Nucleus accumbens (tissue), 56 donors: ENCODE measurements at regions not wholly inside any gene's neighbourhood (a gene's known extent, or its start where the extent isn't known, plus 50 kb on each side); places are given as distances from the start of the nearest gene placed in this dataset.
"Not testable (repeated sequence)": the region's sequence is repeated elsewhere in the genome, so short reads cannot be mapped to it uniquely, and the experiment has no call there.

Experiments
- DNase-seq, 56 donors: peaks; one replicate each; lab custom pipeline; 2025; lab: John Stamatoyannopoulos, UW

GRCh38 chr4:18105030-18106011, 83.8 kb upstream of the LCORL start:
- no peak for DNase-seq

DNA sequence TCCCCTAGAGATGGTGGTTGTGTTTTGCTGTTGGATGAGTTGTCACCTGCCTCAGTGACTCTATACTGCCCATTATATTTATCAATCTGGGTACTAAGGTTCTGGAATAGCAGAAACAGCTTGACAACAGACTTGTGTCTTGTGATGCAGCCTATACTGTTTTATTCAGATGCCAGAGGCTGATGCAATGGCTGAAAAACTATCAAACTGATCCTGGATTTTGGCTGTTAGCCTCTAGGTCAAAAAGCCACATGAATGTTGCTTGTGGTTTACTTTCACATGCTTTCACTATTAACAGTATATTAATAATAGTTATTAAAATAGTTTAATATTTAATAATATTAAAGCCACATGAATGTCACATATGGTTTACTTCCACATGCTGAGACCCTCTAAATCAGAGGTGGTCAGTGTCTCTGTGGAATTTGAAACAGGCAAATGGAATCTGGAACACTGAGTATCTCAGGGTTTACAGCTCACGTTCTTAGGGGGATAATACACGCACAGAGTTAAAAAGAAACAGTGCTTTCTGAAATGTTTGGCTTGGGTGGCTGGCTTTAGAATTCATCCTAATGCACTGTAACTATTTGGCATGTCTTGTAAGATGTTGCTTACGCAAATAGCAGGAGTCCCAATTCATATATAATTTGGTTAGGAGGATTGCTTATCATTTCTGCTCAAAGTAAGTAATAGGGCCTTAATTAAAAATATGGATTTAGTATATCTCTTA, 82.5 kb upstream of the LCORL start:
- DNase-seq = no peak

DNA sequence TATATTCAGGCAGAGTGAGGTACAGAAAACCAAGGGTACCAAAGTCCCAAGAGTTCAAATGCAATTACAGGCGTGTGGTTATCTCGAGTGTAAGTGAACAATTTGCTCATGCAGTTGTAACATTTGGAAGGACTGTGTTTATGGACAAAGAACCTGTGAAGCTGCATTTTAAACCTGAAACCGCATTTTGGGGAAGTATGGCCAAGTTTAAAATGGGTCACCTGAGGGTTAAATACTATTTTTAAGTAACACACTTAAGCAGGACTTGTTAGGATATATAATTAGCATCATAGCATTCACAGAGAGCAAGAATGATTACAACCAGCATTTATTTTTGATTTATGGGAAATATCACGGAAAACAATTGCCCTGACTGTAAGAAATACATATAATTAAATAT, 79.1 kb upstream of the LCORL start:
- no peak for DNase-seq

- DNase-seq = not testable (repeated sequence)
These were observed 68.9 kb upstream of the LCORL start for GRCh38 chr4:18090447-18090846.

GRCh38 chr4:18082236-18082635, 60.7 kb upstream of the LCORL start:
- DNase-seq = no peak

DNA sequence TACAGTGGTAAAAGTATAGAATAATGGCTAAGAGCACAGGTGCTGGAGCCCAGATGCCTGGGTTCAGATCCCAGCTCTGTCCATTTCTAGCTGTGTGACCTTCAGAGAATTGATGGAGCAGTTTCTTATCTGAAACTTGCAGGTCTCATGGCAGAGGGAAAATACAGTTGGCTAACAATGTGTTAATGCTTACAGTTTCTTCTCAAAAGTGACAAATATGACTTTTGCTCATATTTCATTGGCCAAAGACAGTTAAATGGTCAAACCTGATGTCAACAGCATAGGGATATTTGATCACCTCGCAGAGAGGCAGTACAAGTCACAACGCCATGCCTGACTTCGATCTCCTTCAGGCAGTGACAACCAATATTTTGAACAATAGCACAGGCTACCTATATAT, 60.2 kb upstream of the LCORL start:
- no peak for DNase-seq

DNA sequence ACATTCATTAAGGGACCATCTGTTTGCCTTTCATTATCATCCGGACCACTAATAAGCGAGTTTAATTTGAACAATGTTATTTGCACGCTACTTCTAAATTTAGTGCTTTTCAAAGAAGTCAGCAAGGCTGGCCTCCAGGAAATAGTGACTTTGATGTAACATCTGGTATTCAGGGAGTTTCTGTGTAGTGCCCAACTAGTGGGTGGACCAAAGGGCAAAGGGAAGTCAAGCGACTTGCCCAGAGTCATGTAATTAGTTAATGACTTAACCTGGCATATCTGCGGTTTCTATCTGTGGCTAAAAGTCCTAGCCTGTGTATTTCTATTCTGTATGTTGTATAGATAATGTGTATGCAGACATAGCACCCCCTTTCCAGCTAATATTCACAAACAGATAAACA, 56.3 kb upstream of the LCORL start:
- no peak for DNase-seq

DNA sequence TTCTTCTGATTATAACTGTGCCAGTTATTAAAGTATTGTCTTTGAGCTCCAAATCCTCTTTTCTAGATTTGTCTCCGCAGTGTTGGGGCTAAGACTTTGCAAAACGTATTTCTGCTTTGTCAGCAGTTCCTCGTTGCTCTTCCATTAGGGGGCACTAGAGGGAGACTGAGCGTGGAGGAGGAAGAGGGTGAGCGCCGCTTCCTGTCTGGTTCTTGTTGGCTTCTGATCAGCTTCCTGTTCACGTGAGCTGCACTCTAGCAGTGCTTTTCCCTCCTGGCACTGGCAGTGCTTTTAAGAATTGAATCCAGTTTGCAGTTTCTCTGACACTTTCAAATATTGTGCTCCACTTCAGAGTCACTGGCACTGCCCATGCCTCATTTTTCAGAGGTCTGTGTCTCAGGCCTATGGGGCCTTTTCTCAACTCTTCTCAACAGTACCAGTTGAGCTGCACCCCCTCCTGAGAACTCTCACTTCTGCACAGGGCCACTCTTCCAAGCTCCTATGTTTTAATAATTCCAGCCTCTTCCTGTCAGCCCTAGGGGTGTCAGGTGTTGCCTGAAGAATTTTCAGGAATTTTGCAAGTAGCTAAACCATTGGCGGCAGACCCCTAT, 54.4 kb upstream of the LCORL start:
- peak in 1 of 56 donors; percentile 1 for DNase-seq

DNA sequence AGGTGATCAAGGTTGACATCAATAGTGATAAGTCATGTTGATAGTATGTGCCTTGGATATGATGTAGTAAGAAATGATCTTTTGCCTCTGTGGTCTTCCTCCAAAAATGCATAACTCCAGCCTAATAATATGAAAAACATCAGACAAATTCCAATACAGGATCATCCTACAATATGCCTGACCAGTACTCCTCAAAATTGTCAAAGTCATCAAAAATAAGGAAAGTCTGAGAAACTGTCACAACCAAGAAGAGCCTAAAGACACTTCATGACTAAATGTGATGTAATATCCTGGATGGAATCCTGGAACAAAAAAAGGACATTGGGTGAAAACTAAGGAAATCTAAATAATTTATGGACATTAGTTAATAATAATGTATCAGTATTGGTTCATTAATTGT, 50.3 kb upstream of the LCORL start:
- no peak for DNase-seq
